ENCODE measurements at regions not wholly inside any gene's neighbourhood (a gene's known extent, or its start where the extent isn't known, plus 50 kb on each side); places are given as distances from the start of the nearest gene placed in this dataset.

DNA sequence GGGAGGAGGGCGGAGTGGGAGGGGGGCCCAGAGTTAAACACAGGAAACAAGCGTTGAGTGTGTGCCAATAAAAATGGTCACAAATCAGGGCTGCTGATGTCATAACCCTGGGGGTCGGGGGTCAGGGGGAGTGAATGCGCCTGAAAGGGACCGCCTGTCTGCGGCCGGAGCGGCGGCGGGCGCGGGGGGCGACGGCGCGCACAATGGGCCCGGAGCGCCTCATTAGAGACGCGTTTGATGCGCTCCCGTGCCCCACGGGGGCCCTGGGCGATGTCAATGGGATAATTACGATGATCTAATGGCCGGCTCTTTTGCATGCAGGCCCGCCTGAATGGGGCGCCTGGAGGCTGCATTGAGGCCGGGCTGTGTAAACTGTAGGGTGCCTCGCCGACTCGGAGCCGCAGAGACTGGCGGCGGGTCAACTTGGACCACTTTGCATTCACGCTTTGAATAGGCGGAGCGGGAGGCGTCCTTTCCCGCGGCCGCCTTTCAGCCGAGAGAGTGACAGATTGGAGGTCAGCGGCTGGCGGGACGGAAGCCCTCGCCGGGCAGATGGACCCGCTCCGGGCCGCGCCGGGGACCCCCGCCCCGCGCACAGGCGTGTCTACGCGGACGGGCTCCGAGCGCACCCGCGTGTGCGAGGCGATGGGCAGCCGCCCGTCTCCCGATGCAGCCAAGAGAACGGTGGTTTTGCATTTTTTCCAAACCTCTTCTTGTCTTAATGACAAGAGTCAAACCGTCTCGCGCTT, 296.1 kb downstream of the TFAP2C start:
- DNase-seq (ENCODE audit: low read depth): no peak

GRCh38 chr20:56925831-56926170, 296.7 kb downstream of the TFAP2C start:
- DNase-seq (ENCODE audit: low read depth): no peak

- DNase-seq (ENCODE audit: low read depth): no peak
These were observed 297.4 kb downstream of the TFAP2C start for GRCh38 chr20:56926501-56926900.

- DNase-seq (ENCODE audit: low read depth): no peak
These were observed 298.0 kb downstream of the TFAP2C start for GRCh38 chr20:56927127-56927526.

DNA sequence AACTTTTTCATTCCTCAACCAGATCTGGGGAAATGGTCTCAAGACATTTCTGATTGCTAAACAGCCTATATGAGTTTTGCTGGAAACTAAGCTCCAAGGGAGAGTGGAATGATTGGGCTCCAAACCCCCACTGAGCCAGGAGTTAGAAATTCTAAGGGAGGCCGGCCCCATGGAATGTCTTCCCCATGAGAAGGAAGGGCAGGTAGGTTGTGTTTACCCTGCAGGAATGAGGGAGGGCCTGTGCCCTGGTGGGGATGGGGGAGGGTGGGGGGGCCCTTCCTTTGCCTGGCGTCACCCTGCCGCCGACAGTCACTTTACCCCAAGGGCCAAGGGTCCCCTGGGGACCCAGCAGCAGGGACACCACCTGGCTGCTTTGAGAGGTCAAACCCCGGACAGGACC, 298.9 kb downstream of the TFAP2C start:
- no peak for DNase-seq (ENCODE audit: low read depth)

GRCh38 chr20:56929606-56930005, 300.5 kb downstream of the TFAP2C start:
- no peak for DNase-seq (ENCODE audit: low read depth)

- no peak for DNase-seq (ENCODE audit: low read depth)
These were observed 301.8 kb downstream of the TFAP2C start for GRCh38 chr20:56930876-56931275.

DNA sequence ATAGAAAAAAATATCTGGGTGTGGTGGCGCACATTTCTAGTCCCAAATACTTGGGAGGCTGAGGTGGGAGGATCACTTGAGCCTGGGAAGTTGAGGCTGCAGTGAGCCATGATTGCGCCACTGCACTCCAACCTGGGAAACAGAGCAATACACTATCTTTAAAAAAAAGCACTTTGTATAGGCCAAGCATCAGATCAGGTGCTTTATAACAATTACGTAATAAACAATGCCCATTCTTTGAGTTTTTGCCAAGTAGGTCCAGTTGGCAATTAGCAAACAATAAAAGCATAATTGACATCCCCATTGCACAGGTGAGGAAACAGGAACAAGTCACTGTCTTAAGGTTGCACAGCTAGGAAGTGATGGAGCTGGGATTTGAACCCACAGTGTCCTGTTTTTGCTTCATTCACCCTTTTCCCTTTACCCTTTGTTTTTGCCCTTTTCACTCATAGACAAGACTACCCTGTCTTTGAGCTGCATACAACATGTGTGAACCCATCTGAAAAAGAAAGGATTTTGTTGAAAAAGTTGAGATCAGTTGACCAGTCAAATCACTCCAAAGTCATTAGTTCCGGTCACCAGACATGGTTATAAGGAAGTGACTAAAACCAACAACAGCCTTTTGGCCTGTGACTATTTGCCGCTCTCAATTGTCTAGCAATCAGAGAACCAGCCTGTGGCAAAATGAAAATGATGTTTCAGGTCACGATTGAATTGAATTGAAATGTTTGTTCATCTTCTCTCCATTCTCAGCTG, 303.6 kb downstream of the TFAP2C start:
- DNase-seq (ENCODE audit: low read depth): no peak

DNA sequence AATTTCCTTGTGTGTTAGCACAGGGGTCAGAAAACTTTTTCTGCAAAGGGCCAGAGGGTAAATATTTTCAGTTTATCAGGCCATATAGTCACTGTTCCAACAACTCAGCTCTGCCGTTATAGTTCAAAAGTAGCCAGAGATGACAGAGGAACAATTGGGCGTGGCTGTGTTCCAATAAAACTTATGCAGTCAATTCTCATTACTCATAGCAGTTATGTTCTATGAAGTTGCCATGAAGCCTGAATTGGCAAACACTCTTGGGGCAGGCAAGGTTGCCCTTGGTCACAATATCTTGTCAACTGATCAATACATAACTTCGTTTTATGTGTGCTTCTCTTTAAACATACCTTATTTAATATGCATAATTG, 304.2 kb downstream of the TFAP2C start:
- no peak for DNase-seq (ENCODE audit: low read depth)

DNA sequence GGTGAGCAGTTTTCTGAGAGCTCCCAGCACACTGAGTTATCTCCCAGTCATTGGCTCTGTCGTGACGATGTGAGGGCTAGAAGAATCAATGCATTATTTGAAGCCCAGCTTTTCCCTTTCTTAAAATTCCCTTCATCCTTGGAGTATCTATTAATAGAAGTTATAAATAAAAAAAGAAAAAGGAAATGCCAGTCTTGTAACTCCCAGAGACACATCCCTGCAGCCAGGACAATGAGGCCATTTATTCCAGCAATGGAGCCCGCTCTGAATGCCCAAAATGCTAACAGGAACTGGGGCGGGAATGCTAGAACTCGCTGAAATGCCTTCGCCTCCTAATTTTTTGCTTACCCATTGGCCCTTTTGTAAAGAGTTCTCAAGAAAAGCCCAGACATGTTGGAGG, 305.8 kb downstream of the TFAP2C start:
- DNase-seq (ENCODE audit: low read depth): no peak

GRCh38 chr20:56940466-56940865, 311.4 kb downstream of the TFAP2C start:
- no peak for DNase-seq (ENCODE audit: low read depth)

- no peak for DNase-seq (ENCODE audit: low read depth)
These were observed 312.1 kb downstream of the TFAP2C start for GRCh38 chr20:56941101-56941686.

- no peak for DNase-seq (ENCODE audit: low read depth)
These were observed 315.1 kb downstream of the TFAP2C start for GRCh38 chr20:56943946-56944945.

- no peak for DNase-seq (ENCODE audit: low read depth)
These were observed 316.0 kb downstream of the TFAP2C start for GRCh38 chr20:56945057-56945456.

DNA sequence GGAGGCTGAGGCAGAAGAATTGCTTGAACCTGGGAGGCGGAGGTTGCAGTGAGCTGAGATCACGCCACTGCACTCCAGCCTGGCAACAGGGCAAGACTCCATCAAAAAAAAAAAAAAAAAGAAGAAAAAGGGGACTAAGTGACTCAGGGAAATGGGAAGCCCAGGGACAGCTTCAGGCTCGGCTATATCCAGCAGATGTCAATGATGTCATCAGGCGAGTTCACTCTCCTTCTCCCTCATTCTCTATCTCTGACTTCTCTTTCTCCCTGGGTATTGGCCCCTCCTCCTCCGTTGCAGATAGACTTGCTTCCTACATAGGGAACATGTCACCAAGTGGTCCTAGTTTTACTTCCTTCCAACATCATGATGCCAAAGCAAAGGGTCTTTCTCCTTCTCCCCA, 316.8 kb downstream of the TFAP2C start:
- no peak for DNase-seq (ENCODE audit: low read depth)

DNA sequence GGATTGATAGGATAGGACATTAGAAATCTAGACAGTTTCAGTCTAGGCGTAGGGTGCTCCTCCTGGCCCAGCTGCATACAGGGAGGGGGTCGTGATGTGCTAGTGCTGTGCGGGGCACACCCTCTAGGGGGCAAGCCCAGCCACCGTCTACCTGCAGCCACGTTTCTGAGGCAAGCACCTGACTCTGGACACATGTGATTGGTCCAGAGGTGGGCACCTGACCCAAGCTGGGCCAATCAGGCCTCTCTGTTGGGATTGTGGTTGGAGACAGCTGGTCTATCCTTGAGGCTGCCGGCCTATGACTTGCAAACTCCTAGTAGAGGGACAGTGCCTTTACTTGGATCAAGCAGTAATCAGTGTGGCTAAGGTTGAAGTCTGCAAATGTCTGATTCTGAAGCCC, 317.1 kb downstream of the BMP7 start:
- no peak for DNase-seq (ENCODE audit: low read depth)

GRCh38 chr20:56952258-56953047, 314.0 kb downstream of the BMP7 start:
- DNase-seq (ENCODE audit: low read depth): no peak

DNA sequence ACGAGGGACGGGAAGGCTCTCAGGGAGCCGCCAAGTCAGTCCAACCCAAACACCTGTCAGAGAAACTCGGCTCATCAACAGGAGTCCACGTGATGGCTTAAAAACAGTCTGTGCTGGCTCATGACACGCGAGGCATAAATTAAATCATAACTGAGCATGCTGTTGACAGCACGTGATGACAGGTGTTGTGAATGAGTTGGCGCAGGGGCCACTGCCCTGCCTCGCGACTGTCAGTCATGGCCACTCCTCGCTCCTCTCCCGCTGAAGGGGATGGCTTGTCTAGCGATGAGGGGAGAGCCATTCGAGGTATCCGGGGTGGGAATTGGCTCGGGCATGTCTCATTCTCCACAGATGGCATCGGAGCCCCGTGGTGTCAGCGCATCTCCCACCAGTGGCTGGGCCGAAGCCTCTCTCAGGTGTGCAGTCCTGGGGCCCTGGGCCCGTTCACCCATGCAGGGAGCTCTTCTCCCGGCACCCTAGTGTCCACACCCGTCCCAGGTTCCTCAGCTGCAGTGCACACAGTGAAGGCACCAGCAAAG, 313.3 kb downstream of the BMP7 start:
- DNase-seq (ENCODE audit: low read depth): no peak

- no peak for DNase-seq (ENCODE audit: low read depth)
These were observed 311.6 kb downstream of the BMP7 start for GRCh38 chr20:56954797-56955196.

DNA sequence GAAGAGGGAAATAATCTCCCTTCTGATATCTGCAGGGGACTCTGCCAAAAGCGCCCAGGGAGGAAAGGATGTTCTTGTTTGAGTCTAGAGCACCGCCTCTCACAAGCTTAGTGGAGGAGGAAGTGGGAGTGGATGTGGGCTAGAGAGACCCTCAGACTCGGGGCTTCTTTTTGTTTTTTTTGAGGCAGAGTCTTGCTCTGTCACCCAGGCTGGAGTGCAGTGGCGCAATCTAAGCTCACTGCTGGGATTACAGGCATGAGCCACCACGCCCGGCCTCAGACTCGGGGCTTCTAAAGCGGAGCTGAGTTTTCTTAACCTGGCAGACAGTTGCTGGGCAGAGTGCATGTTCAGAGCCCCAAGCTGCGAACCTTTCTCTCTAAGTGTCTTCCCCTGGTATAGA, 310.8 kb downstream of the BMP7 start:
- no peak for DNase-seq (ENCODE audit: low read depth)

- DNase-seq (ENCODE audit: low read depth): no peak
These were observed 309.9 kb downstream of the BMP7 start for GRCh38 chr20:56956534-56956933.
